Rectal smooth muscle tissue (tissue), 1 donor: ENCODE measurements at regions not wholly inside any gene's neighbourhood (a gene's known extent, or its start where the extent isn't known, plus 50 kb on each side); places are given as distances from the start of the nearest gene placed in this dataset.
A peak's percentile ranks its signal among the peaks of the same experiment; 100 is the strongest.
"Not testable (repeated sequence)": the region's sequence is repeated elsewhere in the genome, so short reads cannot be mapped to it uniquely, and the experiment has no call there.

ENCODE experiments used
- H3K27ac ChIP-seq: one replicate; pipeline ENCODE4 v1.7.0; 2013; ENCODE audit warnings: low read depth, low read length, inconsistent platforms
- H3K27me3 ChIP-seq: one replicate; pipeline ENCODE4 v1.7.0; 2013; ENCODE audit warnings: low read length; ENCODE audit not compliant: control insufficient read depth, insufficient read depth
- H3K36me3 ChIP-seq: one replicate; pipeline ENCODE4 v1.7.0; 2013; ENCODE audit warnings: low read length; ENCODE audit not compliant: control insufficient read depth, insufficient read depth
- H3K4me1 ChIP-seq: one replicate; pipeline ENCODE4 v1.7.0; 2013; ENCODE audit warnings: low read length; ENCODE audit not compliant: control insufficient read depth, insufficient read depth
- H3K4me3 ChIP-seq: one replicate; pipeline ENCODE4 v1.7.0; 2013; ENCODE audit warnings: low read length
- H3K9ac ChIP-seq: one replicate; pipeline ENCODE4 v1.7.0; 2013; ENCODE audit warnings: low read length

- H3K36me3 ChIP-seq, result no peaks in the 10 kb centered on the region
- H3K4me1 ChIP-seq, result no peaks in the 10 kb centered on the region
- H3K27me3 ChIP-seq, result no peaks in the 10 kb centered on the region
- H3K27ac ChIP-seq, result no peak overlapping the region
- H3K9ac ChIP-seq, result no peak overlapping the region
- H3K4me3 ChIP-seq, result no peak overlapping the region
Measured at GRCh38 chr1:228546541-228547463, 59.6 kb downstream of the RNF187 start.

- Histone ChIP-seq H3K27me3 (no peaks in the 10 kb centered on the region), H3K9ac (no peak overlapping the region), H3K27ac (no peak overlapping the region)
Measured at GRCh38 chr1:228547464-228547792, 60.2 kb downstream of the RNF187 start.

GRCh38 chr1:228548788-228549187 is 61.6 kb downstream of the RNF187 start:
- no peak overlapping the region for H3K27ac ChIP-seq
- H3K27me3 ChIP-seq, result no peaks in the 10 kb centered on the region
- no peaks in the 10 kb centered on the region for H3K36me3 ChIP-seq
- H3K4me1 ChIP-seq, result no peaks in the 10 kb centered on the region
- H3K9ac ChIP-seq, result no peak overlapping the region
- H3K4me3 ChIP-seq, result no peak overlapping the region

More at GRCh38 chr1:228547464-228547792, 60.2 kb downstream of the RNF187 start:
- H3K4me3 ChIP-seq, result no peak overlapping the region
- H3K4me1 ChIP-seq, result no peaks in the 10 kb centered on the region
- no peaks in the 10 kb centered on the region for H3K36me3 ChIP-seq

- H3K4me3 ChIP-seq, result no peak overlapping the region
- no peaks in the 10 kb centered on the region for H3K4me1 ChIP-seq
Measured at GRCh38 chr1:228552596-228553176, 65.5 kb downstream of the RNF187 start.

GRCh38 chr1:228554107-228554506 is 66.9 kb downstream of the RNF187 start:
- Histone ChIP-seq H3K4me3 (no peak overlapping the region), H3K9ac (no peak overlapping the region), H3K27me3 (no peaks in the 10 kb centered on the region), H3K36me3 (no peaks in the 10 kb centered on the region), H3K4me1 (no peaks in the 10 kb centered on the region), H3K27ac (no peak overlapping the region)

More at GRCh38 chr1:228552596-228553176, 65.5 kb downstream of the RNF187 start:
- H3K9ac ChIP-seq, result no peak overlapping the region
- no peaks in the 10 kb centered on the region for H3K27me3 ChIP-seq
- H3K27ac ChIP-seq, result no peak overlapping the region
- no peaks in the 10 kb centered on the region for H3K36me3 ChIP-seq

- Histone ChIP-seq H3K4me3 (no peak overlapping the region), H3K36me3 (no peaks in the 10 kb centered on the region), H3K27me3 (no peaks in the 10 kb centered on the region), H3K27ac (no peak overlapping the region), H3K9ac (no peak overlapping the region), H3K4me1 (no peaks in the 10 kb centered on the region)
Measured at GRCh38 chr1:228555074-228555994, 68.2 kb downstream of the RNF187 start.

GRCh38 chr1:228556634-228557430 is 69.7 kb downstream of the RNF187 start:
- not testable (repeated sequence) for H3K4me1 ChIP-seq, H3K36me3 ChIP-seq, H3K27me3 ChIP-seq, H3K9ac ChIP-seq, H3K27ac ChIP-seq
- H3K4me3 ChIP-seq, result peak overlapping the region; percentile 29
